ENCODE measurements at regions not wholly inside any gene's neighbourhood (a gene's known extent, or its start where the extent isn't known, plus 50 kb on each side); places are given as distances from the start of the nearest gene placed in this dataset.
"Not testable (repeated sequence)": the region's sequence is repeated elsewhere in the genome, so short reads cannot be mapped to it uniquely, and the experiment has no call there.

DNA sequence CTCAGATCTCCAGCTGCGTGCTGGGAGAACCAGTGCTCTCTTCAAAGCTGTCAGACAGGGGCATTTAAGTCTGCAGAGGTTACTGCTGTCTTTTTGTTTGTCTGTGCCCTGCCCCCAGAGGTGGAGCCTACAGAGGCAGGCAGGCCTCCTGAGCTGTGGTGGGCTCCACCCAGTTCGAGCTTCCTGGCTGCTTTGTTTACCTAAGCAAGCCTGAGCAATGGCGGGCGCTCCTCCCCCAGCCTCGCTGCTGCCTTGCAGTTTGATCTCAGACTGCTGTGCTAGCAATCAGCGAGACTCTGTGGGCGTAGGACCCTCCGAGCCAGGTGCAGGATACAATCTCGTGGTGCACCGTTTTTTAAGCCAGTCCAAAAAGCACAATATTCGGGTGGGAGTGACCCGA lies 864.4 kb downstream of the GBE1 start:
- DNase-seq = not testable (repeated sequence)

DNA sequence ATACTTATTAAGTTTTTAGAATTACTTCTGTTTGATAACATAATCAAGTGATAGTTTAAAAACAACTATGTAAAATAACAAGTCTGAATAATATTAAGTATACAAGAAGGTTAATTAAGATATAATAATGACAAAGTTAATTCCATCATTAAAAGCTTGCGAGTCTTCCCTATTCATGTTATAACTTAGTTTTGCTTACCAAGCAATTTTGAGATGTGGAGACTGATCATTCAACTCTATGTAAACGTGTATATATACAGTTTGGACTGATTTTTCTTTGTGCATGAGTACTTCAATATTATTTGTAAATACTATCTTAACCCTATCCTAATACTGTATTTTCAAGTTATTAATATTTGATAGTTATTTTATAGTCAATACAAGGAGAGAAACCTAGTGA lies 870.9 kb downstream of the GBE1 start:
- no peak for DNase-seq

DNA sequence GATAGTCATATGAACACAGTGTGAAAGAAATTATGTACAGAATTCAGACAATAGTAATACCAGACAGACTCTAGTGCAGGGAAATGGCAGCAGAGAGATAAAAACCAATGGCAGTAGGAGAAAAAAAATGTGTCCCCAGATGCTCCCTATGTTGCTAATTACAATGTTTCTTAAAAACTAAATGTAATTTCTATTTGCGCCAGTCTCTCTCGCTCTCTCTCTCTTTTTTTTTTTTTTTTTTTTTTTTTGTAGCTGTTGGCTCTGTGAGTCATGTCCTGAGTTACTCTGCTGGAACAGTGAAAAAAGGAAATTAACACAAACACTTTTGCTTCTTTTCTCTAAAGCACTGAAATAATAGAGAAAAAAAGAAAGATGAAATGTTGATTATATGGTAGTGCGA lies 871.9 kb downstream of the GBE1 start:
- no peak for DNase-seq

DNA sequence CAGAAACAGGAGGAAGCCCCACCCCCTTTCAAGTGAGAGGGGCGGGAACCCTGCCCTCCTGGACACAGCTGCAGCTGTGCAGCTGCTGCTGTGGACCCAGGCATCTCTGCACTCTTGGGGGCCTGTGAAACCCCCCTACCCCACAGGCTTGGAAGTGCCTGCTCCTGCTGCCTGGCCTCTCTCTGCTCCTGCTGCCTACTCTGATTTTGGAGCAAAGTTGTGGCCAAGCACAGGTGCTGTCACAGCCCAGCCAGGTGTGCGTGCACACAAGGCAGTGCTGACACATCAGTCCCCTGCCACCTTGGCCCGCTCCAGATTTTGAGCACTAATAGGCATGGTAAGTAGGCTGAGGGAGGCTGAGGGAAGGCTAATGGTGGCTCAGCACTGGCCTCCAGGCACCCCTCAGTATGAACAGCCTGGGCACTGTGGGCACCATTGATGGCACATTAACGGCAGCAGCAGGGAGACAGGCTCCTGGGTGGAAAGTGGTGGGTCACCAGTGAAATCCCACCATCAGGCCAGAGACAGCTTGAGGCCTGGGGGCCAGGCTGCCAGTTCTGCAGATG lies 890.9 kb downstream of the GBE1 start:
- no peak for DNase-seq

DNA sequence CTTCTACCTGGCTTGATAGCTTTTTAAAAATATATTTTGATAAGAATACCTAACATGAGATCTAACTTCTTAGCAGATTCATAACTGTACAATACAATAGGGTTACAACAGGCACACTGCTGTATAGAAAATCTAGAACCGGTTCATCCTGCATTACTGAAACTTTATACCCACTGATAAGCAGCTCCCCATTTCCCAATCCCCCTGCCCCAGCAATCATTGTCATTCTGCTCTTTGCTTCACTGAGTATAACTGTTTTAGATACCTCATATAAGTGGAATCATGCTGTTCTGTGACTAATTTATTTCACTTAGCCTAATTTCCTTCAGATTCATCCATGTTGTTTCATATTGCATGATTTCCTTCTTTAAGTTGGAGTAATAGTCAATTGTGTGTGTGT lies 906.0 kb downstream of the GBE1 start:
- DNase-seq = no peak

DNA sequence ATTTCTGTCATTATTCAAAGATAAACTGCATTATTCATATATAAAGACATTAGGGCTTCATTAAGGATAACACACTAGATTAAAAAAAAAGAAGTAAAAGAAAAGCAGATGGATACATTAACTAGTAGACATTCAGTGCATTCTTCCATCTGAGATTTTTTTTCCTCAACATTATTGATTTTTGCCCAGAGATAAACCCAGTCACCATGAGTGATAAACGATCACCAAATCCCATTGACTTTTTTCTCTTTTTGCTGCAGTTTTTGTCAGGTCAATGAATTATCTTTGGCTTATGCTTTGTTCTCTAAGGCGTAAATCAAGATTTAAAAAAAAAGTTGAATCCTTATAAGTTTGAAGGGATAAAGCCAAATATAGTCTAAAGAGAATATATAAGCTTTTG lies 925.0 kb downstream of the GBE1 start:
- no peak for DNase-seq

DNA sequence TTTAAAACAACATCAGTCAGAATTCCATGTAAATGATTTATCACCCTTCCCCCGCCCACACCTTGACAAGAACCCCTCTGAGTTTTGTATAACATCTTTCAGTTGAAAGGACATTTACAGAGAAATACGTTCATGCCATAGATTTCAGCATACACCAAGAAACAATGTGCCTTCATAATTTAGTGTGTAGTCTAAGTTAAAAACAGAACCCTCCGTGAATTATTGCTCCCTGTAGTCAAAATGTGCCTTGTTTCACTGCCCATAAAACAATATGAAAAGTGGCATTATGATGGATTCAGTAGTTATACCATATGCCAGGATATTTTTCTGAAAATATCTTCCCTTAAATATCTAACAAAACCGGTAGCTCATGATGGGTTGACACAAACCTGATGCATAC lies 953.9 kb downstream of the GBE1 start:
- DNase-seq = no peak

DNA sequence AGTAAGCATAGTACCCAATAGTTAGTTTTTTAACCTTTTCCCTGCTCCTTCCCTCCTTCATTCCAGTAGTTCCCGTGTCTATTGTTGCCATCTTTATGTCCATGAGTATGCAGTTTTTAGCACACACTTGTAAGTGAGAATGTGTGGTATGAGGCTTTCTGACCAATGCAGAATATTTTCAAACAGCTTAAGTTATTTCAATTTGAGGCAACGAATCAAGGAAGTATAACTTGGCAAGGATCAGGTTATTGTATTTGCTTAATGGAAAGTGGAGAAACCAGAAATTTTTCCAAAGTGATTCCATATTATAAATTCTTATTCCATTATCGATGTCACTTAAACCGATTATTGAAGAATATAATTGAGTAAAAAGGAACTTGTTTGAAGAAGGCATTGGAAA lies 954.8 kb downstream of the GBE1 start:
- no peak for DNase-seq

DNA sequence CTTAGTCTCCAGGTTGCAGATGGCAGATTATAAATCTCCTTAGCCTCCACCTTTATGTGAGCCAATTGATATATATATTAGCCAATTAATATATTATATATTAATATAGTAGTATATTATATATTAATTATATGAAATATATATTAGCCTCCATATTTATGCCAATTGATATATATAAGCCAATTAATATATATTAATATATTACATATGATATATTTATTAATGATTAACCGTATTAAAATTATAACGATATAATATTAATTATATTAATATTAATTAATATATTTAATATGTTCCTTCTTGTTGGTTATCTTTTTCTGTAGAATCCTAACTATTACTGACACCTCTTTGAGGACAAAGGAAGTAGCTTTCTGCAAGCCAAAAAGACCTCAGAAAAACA lies 972.5 kb downstream of the GBE1 start:
- DNase-seq = no peak

DNA sequence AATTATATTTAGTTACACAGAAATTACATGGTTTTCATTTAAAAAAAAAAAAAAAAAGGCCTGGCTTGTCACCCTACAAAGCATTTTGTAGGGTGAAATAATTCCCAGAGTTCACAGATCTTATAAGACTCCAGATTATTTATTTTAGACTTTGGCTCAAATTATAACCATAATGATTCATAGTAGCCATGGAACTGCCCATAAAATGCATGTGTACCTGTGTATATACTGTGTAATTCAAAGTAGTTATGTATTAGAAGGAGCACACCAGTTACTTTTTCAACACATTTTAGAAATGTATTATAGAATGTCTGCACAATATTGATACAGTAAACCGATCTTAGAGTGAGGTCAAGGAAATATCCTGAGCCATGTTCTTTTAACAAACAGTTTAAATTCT lies 975.6 kb downstream of the GBE1 start:
- no peak for DNase-seq

DNA sequence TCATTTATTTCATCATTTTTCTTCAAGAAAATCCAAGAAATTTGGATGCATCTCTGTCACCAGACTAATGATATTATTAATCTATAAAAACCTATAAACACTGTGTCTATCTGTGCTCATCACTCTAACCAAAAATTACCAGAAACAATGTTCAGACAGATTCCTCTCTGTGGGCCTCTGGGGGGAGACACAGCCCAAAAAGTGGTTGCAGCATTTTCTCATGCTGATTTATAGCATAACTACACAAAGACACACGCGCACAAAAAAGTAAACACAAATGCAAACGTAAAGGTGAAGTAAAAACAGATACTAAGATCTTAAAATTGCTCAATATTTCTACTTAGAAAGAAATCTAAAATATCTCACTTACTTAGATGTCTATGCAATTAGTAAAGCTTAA lies 976.0 kb downstream of the GBE1 start:
- no peak for DNase-seq

DNA sequence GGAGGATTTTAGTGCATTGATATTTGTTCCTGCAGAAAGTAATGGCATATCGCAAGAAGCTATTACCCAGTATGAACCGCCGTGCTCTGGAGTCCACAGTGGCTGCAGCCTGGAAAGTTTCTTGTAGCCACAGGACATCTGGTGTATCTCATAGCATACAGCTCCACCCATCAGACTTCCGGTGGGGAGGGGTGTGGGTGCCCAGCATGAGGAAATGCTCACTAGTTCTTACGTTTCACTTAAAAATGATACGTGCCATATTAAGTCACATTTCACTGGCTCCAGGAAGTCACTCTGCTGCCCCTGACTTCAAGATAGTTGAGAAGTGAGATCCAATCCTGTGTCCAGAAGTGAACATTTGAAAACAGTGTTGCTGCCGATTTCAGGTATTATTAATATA lies 990.4 kb downstream of the GBE1 start:
- peak; percentile 17 for DNase-seq

DNA sequence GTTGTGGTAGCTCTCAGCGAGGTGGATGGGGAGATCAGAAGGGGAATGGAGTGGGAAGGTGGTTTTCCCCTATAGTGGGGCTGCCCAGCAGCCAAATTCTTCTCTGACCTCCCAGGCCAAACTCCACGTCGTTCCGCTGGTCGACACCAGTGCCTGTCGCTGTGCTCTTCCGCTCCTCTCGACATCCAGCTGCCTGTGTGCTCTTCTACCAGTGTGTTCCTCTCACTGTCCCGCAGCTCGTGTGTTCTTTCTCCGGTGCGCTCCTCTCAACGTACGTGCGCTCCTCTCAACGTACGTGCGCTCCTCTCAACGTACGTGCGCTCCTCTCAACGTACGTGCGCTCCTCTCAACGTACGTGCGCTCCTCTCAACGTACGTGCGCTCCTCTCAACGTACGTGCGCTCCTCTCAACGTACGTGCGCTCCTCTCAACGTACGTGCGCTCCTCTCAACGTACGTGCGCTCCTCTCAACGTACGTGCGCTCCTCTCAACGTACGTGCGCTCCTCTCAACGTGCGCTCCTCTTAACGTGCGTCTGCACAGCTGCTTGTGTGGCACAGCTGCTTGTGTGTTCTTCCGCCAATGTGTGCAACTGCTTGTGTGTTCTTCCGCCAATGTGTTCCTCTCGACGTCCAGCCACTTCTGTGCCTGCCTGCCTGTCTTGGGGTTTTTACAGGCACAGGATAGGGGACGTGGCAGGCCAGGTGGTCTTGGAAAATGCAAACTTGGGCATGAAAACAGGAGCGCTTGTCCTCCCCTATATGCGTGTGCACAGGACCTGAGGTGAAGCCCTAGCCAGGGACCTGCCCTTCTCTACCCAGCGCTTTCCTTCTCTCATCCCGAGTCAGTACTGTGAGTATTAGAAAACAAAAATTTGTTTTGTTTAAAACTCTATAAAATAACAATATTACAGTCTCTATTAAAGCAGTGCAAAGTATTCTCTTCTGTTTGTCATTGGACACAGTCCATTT lies 991.1 kb downstream of the GBE1 start:
- no peak for DNase-seq

DNA sequence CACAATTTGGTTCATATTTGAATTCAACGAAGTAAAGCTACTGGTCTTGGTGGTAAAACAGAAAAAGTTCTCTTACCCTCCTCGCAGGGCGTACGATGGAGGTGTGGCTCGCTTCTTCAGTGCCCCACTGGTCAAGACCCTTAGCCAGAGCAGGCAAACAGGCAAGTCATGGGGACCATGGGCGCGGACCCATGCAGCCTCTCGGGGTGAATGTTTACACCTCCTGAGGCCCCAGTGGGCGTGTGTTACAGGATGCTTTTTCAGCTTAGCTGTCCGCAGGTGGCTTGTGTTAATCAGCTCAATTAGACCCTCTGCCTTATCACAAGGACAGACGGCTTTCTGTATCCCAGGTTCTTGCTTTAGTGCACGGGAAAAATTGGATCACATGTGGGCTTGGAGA lies 991.8 kb downstream of the GBE1 start:
- no peak for DNase-seq

DNA sequence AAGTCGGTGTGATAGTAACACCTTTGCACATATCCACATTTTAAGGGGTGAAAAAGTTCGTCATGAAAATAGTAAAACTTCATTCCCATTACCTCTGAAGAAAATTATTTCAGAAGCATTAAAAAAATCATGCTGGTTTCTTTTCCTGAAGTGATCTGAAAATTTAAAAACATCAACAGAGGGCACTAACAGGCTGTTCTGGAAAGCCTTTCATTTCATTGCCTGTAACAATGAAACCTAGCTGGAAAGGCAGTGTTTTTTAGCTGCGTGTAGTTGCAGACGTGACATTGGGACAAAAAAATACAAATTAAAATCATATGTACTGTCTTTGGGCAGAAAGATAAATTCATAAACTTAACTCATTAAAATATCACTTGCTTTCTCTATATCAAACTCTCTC lies 993.8 kb downstream of the GBE1 start:
- DNase-seq = no peak

DNA sequence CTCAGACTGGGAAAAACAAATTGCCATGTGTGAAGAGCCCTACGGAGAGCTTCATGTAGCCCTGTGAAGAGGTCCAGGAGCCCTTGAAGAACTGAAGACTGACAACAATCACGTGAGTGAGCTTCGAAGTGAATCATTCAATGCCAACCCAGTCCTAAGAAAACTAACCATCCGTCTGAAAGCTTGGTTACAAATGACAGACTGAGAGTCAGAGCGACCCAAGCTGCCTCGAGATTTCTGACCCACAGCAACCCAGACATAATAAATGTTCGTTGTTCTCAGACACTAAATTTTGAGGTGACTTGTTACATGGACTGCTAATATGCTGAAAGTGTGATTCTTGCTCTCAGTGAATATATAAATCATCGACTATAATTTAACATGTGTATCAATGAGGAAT lies 987.2 kb upstream of the ROBO1 start:
- DNase-seq = no peak

DNA sequence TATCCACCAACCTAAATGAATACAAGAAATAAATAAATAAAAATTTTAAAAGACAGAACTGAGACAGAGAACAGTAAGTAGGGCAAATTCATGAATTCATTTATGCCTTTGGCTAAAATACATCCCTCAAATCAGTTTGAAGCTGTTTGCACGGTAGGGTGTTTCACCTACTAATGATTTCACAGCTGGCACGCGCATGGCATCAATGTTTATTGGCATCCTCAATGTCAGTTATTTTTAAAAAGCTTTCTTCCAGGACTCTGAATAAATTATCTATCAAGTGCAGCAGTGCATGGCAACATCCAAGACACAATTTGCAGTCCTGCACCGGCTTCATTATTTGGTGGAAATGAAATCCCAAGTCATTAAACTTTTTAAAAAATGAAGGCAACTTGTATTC lies 985.2 kb upstream of the ROBO1 start:
- DNase-seq = no peak

DNA sequence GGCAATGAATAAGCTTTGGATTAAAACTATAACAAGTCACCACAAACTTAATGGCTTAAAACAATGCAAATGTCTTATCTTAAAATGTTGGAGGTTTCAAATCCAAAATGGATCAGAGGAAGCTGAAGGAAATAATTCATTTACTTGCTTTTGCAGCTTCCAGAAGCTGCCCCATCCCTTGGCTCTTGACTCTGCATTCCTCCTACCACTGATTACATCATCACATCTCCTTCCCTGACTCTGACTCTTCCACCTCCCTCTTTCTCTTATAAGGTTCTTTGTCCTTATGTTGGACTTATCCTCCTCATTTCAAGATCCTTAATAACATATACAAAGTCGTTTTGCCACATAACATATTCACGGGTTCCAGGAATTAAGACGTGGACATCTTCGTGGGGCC lies 982.8 kb upstream of the ROBO1 start:
- no peak for DNase-seq

DNA sequence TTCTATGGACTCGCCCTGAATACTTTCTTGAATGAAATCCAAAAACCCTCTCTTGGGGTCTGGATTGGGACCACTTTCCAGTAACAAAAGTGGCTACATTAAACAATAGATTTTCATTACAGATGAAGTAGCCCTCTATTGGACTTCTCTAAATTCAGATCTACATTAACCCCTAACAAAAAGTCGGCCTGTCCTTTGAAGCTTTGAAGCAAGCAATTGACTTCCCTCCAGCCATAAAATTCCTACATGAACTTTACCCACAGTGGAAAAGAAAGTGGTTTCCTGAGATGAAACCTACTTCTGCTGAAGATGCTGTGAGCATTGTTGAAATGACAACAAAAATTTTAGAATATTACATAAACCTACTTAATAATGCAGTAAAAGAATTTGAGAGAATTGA lies 967.1 kb upstream of the ROBO1 start:
- no peak for DNase-seq

DNA sequence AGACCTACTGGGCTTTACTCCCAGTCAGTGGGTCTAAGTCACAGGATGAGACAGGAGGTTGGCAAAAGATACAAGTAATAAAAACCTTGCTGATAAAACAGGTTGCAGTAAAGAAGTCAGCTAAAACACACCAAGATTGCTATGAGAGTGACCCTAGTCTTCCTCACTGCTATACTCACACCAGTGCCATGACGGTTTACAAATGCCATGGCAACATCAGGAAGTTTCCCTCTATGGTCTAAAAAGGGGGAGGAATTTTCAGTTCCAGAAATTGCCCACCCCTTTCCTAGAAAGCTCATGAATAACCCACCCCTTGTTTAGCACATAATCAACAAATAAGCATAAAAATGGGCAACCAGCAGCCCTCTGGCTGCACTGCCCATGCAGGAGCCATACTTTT lies 966.7 kb upstream of the ROBO1 start:
- no peak for DNase-seq

DNA sequence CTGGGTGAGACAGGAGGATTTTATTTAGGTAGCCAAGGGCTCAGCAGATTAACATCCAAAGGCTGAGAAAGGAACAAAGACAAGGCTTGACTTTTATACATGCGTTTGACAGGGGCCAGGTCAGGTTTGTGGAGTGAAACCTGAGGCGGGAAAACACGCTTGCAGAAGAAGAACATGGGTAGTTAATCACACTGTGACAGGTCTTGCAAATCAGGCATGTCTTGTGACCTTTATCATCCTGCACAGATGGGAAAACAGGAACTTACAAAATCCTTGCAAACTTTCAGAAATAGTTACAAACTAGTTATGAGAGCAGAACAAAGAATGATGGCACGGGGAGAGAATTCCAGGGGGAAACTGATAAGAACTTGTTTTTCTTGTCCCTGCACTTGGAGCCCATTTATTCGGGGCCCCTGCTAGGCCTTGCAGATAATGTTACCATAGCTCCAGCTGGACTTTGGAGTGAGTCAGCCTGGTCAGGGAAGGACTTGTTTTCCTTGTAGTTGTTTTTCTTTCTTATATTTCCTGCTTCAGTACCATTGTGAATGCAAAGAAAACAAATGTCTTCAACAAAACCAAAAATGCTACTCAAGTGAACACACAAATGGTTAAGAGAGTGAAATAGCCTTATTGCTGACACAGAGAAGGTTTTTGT lies 965.9 kb upstream of the ROBO1 start:
- DNase-seq = no peak

DNA sequence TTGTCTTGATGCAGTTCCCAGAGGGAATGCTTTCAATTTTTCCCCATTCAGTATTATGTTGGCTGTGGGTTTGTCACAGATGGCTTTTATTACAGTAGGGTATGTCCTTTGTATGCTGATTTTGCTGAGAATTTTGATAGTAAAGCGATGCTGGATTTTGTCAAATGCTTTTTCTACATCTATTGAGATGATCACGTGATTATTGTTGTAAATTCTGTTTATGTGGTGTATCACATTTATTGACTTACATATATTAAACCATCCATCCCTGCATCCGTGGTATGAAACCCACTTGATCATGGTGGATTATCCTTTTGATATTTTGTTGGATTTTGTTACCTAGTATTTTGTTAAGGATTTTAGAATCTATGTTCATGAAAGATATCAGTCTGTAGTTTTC lies 959.8 kb upstream of the ROBO1 start:
- not testable (repeated sequence) for DNase-seq

DNA sequence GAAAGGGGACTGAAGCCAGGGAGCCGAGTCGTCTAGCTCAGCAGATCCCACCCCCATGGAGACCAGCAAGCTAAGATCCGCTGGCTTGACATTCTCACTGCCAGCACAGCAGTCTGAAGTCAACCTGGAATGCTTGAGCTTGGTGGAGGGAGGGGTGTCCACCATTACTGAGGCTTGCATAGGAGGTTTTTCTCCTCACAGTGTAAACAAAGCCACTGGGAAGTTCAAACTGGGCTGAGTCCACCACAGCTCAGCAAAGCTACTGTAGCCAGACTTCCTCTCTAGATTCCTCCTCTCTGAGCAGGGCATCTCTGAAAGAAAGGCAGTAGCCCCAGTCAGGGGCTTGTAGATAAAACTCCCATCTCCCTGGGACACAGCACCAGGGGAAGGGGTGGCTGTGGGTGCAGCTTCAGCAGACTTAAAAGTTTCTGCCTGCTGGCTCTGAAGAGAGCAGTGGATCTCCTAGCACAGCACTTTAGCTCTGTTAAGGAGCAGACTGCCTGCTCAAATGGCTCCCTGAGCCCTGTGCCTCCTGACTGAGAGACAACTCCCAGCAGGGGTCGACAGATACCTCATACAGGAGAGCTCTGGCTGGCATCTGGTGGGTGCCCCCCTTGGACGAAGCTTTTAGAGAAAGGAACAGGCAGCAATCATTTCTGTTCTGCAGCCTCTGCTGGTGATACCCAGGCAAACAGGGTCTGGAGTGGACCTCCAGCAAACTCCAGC lies 942.0 kb upstream of the ROBO1 start:
- not testable (repeated sequence) for DNase-seq

DNA sequence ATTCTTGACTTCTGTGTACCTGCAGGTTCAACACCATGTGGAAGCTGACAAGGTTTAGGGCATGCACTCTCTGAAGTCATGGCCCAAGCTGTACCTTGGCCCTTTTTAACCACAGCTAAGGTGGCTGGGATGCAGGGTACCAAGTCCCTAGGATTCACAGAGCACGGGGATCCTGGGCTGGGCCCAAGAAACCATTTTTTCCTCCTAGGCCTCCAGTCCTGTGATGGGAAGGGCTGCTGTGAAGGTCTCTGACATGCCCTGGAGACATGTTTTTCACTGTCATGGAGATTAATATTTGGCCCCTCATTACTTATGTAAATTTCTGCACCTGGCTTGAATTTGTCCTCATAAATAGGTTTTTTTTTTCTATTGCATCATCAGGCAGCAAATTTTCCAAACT lies 937.5 kb upstream of the ROBO1 start:
- DNase-seq = no peak
